HCT116 (cell line): ENCODE measurements at regions not wholly inside any gene's neighbourhood (a gene's known extent, or its start where the extent isn't known, plus 50 kb on each side); places are given as distances from the start of the nearest gene placed in this dataset.

Source experiments
- ATAC-seq: fragments of 200-7000 bp; cut with Tn5 transposase; 2 replicates; pipeline ENCODE4 v1.9.1; 2020; ENCODE audit warnings: mild to moderate bottlenecking, moderate library complexity
- BruUV-seq: library from RNA; stranded (reverse); fragments of 400-500 nt; replicated peaks from 2 replicates; lab custom pipeline; 2021; lab: Mats Ljungman, UMichigan
- CTCF ChIA-PET: fragments of 300-600 bp; sonication (Branson Sonifier 250); formaldehyde crosslinking; loops from one replicate; lab custom pipeline; 2021; ENCODE audit warnings: antibody characterized with exemption; lab: Charles Lee
- POLR2A ChIA-PET: fragments of 300-600, 350-600 bp; sonication (Branson Sonifier 250); formaldehyde crosslinking; loops from one replicate; lab custom pipeline; 2021; ENCODE audit warnings: antibody characterized with exemption; lab: Charles Lee
- RAD21 ChIA-PET, 2 experiments: fragments of 300-600 bp; sonication (Branson Sonifier 250); formaldehyde crosslinking; loops; one replicate each; lab custom pipeline; 2023; ENCODE audit warnings: low total read pairs in 2 of 2; ENCODE audit not compliant: uncharacterized antibody in 2 of 2, unreplicated experiment in 2 of 2, low non-redundant PET in 1 of 2; lab: Charles Lee
- DNase-seq: peaks from one replicate; pipeline ENCODE4 v3.0.0-alpha.2; 2010; ENCODE audit warnings: low read depth, low spot score
- H2AFZ ChIP-seq: fragments of 200-600 bp; shearing (Covaris generic), sonication (generic); 2 replicates; pipeline ENCODE4 v1.6.1; 2017; ENCODE audit warnings: low read depth, mixed run types, mixed read lengths, antibody characterized with exemption, low read length; ENCODE audit not compliant: poor library complexity, severe bottlenecking
- H3K27ac ChIP-seq: 2 replicates; pipeline ENCODE4 v1.5.1; 2012; ENCODE audit warnings: low read depth, low read length
- H3K27me3 ChIP-seq: fragments of 200-600 bp; sonication (generic); 2 replicates; pipeline ENCODE4 v1.6.1; 2016; ENCODE audit warnings: mixed run types, low read length, mixed read lengths; ENCODE audit not compliant: insufficient read depth
- H3K36me3 ChIP-seq, 2 experiments: fragments of 200-500 bp in 1 of 2; fragments of 200-600 bp in 1 of 2; sonication (Bioruptor generic) in 1 of 2; sonication (generic) in 1 of 2; 2 replicates each; pipeline versions ENCODE4 v1.5.1 to v1.6.1; 2014 to 2016; ENCODE audit warnings: low read length in 2 of 2, inconsistent platforms in 1 of 2, mixed read lengths in 1 of 2, mixed run types in 1 of 2; ENCODE audit not compliant: insufficient read depth in 2 of 2, control insufficient read depth in 1 of 2
- H3K4me1 ChIP-seq, 2 experiments: fragments of 200-600 bp in 1 of 2; sonication (generic) in 1 of 2; 2 replicates each; pipeline versions ENCODE4 v1.5.1 to v1.6.1; 2012 to 2017; ENCODE audit warnings: low read length in 2 of 2, inconsistent platforms in 1 of 2, mild to moderate bottlenecking in 1 of 2, mixed read lengths in 1 of 2, mixed run types in 1 of 2, moderate library complexity in 1 of 2; ENCODE audit not compliant: insufficient read depth in 2 of 2, control insufficient read depth in 1 of 2
- H3K4me2 ChIP-seq: fragments of 200-600 bp; sonication (generic); 2 replicates; pipeline ENCODE4 v1.6.1; 2017; ENCODE audit warnings: mixed run types, low read length, mixed read lengths
- H3K4me3 ChIP-seq, 2 experiments: fragments of 200-600 bp in 1 of 2; sonication (generic) in 1 of 2; replicated peaks in 1 of 2; 2 replicates each; pipeline ENCODE4 v1.5.1; 2011 to 2016; ENCODE audit warnings: low read length in 2 of 2, control low read depth in 1 of 2, low read depth in 1 of 2, mild to moderate bottlenecking in 1 of 2, mixed read lengths in 1 of 2, mixed run types in 1 of 2
- H3K79me2 ChIP-seq: fragments of 200-600 bp; sonication (generic); 2 replicates; pipeline ENCODE4 v1.6.1; 2017; ENCODE audit warnings: mild to moderate bottlenecking, mixed run types, low read length, moderate library complexity, mixed read lengths; ENCODE audit not compliant: insufficient read depth
- H3K9ac ChIP-seq: fragments of 200-600 bp; sonication (generic); 2 replicates; pipeline ENCODE4 v1.6.1; 2016; ENCODE audit warnings: low read length, mixed read lengths
- H3K9me2 ChIP-seq: fragments of 200-600 bp; sonication (generic), shearing (Covaris generic); 2 replicates; pipeline ENCODE4 v1.6.1; 2017; ENCODE audit warnings: mixed run types, mild to moderate bottlenecking, moderate library complexity; ENCODE audit not compliant: insufficient read depth
- H3K9me3 ChIP-seq, 2 experiments: fragments of 200-500 bp in 1 of 2; fragments of 200-600 bp in 1 of 2; sonication (Bioruptor generic) in 1 of 2; sonication (generic) in 1 of 2; 2 replicates each; pipeline ENCODE4 v1.6.1; 2014 to 2017; ENCODE audit warnings: low read length in 2 of 2, mixed read lengths in 2 of 2, inconsistent platforms in 1 of 2, low read depth in 1 of 2, mild to moderate bottlenecking in 1 of 2, mixed run types in 1 of 2, moderate library complexity in 1 of 2; ENCODE audit not compliant: control insufficient read depth in 1 of 2, insufficient read depth in 1 of 2
- H4K20me1 ChIP-seq: fragments of 200-600 bp; sonication (generic), shearing (Covaris generic); 2 replicates; pipeline ENCODE4 v1.6.1; 2017; ENCODE audit warnings: mixed run types, mild to moderate bottlenecking, moderate library complexity; ENCODE audit not compliant: insufficient read depth
- CBX3 ChIP-seq: IDR thresholded peaks from 2 replicates; pipeline ENCODE4 v1.6.1; 2012; ENCODE audit warnings: low read depth
- CEBPB ChIP-seq: IDR thresholded peaks from 2 replicates; pipeline ENCODE4 v1.6.1; 2012; ENCODE audit warnings: low read depth
- CTCF ChIP-seq, 3 experiments: fragments of 200-600 bp in 1 of 3; sonication (generic) in 1 of 3; IDR thresholded peaks in 2 of 3; conservative IDR thresholded peaks in 1 of 3; 2 replicates each; pipeline ENCODE4 v1.5.1; 2012 to 2017; ENCODE audit warnings: low read depth in 2 of 3, low read length in 2 of 3, antibody characterized with exemption in 1 of 3, borderline replicate concordance in 1 of 3, control low read depth in 1 of 3, mild to moderate bottlenecking in 1 of 3, mixed read lengths in 1 of 3, mixed run types in 1 of 3, moderate library complexity in 1 of 3; ENCODE audit not compliant: insufficient read depth in 1 of 3
- EGR1 ChIP-seq: IDR thresholded peaks from 2 replicates; pipeline ENCODE4 v1.6.1; 2012; ENCODE audit warnings: low read depth
- ELF1 ChIP-seq: IDR thresholded peaks from 2 replicates; pipeline ENCODE4 v1.6.1; 2012; ENCODE audit warnings: low read depth, borderline replicate concordance
- EZH2 ChIP-seq: fragments of 200-600 bp; sonication (generic); IDR thresholded peaks from 2 replicates; pipeline ENCODE4 v1.6.1; 2017; ENCODE audit warnings: antibody characterized with exemption, mixed run types
- EZH2phosphoT487 ChIP-seq: fragments of 200-600 bp; IDR thresholded peaks from 2 replicates; pipeline ENCODE4 v1.6.1; 2018; ENCODE audit warnings: antibody characterized with exemption, borderline replicate concordance
- FOSL1 ChIP-seq: IDR thresholded peaks from 2 replicates; pipeline ENCODE4 v1.6.1; 2012; ENCODE audit warnings: low read depth
- JUND ChIP-seq: IDR thresholded peaks from 2 replicates; pipeline ENCODE4 v1.6.1; 2012
- MAX ChIP-seq: IDR thresholded peaks from 2 replicates; pipeline ENCODE4 v1.6.1; 2012
- POLR2AphosphoS5 ChIP-seq: IDR thresholded peaks from 2 replicates; pipeline ENCODE4 v1.6.1; 2011; ENCODE audit warnings: mild to moderate bottlenecking, low read depth, low read length, moderate library complexity
- SIN3A ChIP-seq: IDR thresholded peaks from 2 replicates; pipeline ENCODE4 v1.6.1; 2012; ENCODE audit warnings: low read depth
- SP1 ChIP-seq: IDR thresholded peaks from 2 replicates; pipeline ENCODE4 v1.6.1; 2012; ENCODE audit warnings: low read depth
- SRF ChIP-seq: IDR thresholded peaks from 2 replicates; pipeline ENCODE4 v1.6.1; 2012; ENCODE audit warnings: low read depth
- TCF7L2 ChIP-seq: IDR thresholded peaks from 2 replicates; pipeline ENCODE4 v1.7.0; 2011; ENCODE audit warnings: borderline replicate concordance, inconsistent platforms; ENCODE audit not compliant: insufficient read depth, insufficient read length; ENCODE audit errors: extremely low read depth
- YY1 ChIP-seq: IDR thresholded peaks from 2 replicates; pipeline ENCODE4 v1.6.1; 2011; ENCODE audit warnings: low read length, low read depth, moderate library complexity, mild to moderate bottlenecking; ENCODE audit not compliant: insufficient replicate concordance; ENCODE audit errors: extremely low read depth
- ZBTB33 ChIP-seq: IDR thresholded peaks from 2 replicates; pipeline ENCODE4 v1.6.1; 2011; ENCODE audit warnings: mild to moderate bottlenecking, low read length, moderate library complexity; ENCODE audit not compliant: insufficient replicate concordance; ENCODE audit errors: extremely low read depth
- ZFX ChIP-seq: fragments of 450-650 bp; IDR thresholded peaks from 2 replicates; pipeline ENCODE4 v1.6.1; 2017
- intact Hi-C: fragments of 100-400 bp; cut with micrococcal nuclease; formaldehyde crosslinking; loops from 2 replicates; pipeline ENCODE4 v1.10.0; 2022

GRCh38 chr13:57036290-57036689, 104.4 kb upstream of the PRR20A start:
- DNase-seq (no peak), ATAC-seq (no peak)
- no peaks in the 10 kb centered on the region for H3K36me3 ChIP-seq
- no peaks in the 10 kb centered on the region for H3K27me3 ChIP-seq
- ChIA-PET POLR2A (no interaction called here), RAD21 (no interaction called here), CTCF (no interaction called here)
- no peak overlapping the region for H2AFZ ChIP-seq
- no peaks in the 10 kb centered on the region for H3K4me1 ChIP-seq
- intact Hi-C loops, result no loop called here
- no peak overlapping the region for H3K4me3 ChIP-seq
- no peak overlapping the region for H3K27ac ChIP-seq
- no peak overlapping the region for H3K9ac ChIP-seq
- no peaks in the 10 kb centered on the region for H3K79me2 ChIP-seq
- BruUV-seq, result no TSS peak
- peaks cover 5 to 6% of the 10 kb centered on the region in 2 experiments; a peak in 1 of 4 replicates for H3K9me3 ChIP-seq
- H4K20me1 ChIP-seq, result no peaks in the 10 kb centered on the region
- no peak for TF ChIP-seq SP1
- no peak for TF ChIP-seq SIN3A
- TF ChIP-seq YY1, result no peak
- no peak for TF ChIP-seq SRF
- TF ChIP-seq ZBTB33, result no peak
- TF ChIP-seq EZH2phosphoT487, result no peak
- TF ChIP-seq CBX3, result no peak
- no peak for TF ChIP-seq CEBPB
- TF ChIP-seq ZFX, result no peak
- TF ChIP-seq EGR1, result no peak
- TF ChIP-seq ELF1, result no peak
- no peak for TF ChIP-seq CTCF (IDR thresholded peaks at IDR 0.05 in 2 of 3, conservative IDR thresholded peaks at IDR 0.05 in 1 of 3; ENCODE audit: borderline replicate concordance in 1 of 3, insufficient read depth in 1 of 3, low read depth in 2 of 3, low read length in 2 of 3)
- no peak for TF ChIP-seq TCF7L2
- TF ChIP-seq JUND, result no peak
- no peak for TF ChIP-seq POLR2AphosphoS5
- TF ChIP-seq MAX, result no peak
- no peak for TF ChIP-seq FOSL1
- TF ChIP-seq EZH2, result no peak
- no peak overlapping the region for H3K4me2 ChIP-seq
- H3K9me2 ChIP-seq, result no peaks in the 10 kb centered on the region
